Caco-2 (cell line): ENCODE measurements at regions not wholly inside any gene's neighbourhood (a gene's known extent, or its start where the extent isn't known, plus 50 kb on each side); places are given as distances from the start of the nearest gene placed in this dataset.

Source experiments
- BruUV-seq: library from RNA; stranded (reverse); fragments of 400-500 nt; replicated peaks from 2 replicates; lab custom pipeline; 2021; lab: Mats Ljungman, UMichigan
- CTCF ChIA-PET: fragments of 300-600 bp; sonication (Branson Sonifier 250); formaldehyde crosslinking; loops from one replicate; lab custom pipeline; 2022; ENCODE audit warnings: antibody characterized with exemption; lab: Charles Lee
- POLR2A ChIA-PET: fragments of 300-600 bp; sonication (Branson Sonifier 250); formaldehyde crosslinking; loops from one replicate; lab custom pipeline; 2022; ENCODE audit warnings: antibody characterized with exemption; lab: Charles Lee
- DNase-seq, 2 experiments: peaks; one replicate each; pipeline versions ENCODE4 v3.0.0 to v3.0.0-alpha.2; 2020 to 2022
- H3K27me3 ChIP-seq: replicated peaks from 2 replicates; pipeline ENCODE4 v1.6.0; 2011; ENCODE audit warnings: low read length; ENCODE audit not compliant: control insufficient read depth, insufficient read depth
- H3K36me3 ChIP-seq: 2 replicates; pipeline ENCODE4 v1.5.1; 2011; ENCODE audit warnings: low read length; ENCODE audit not compliant: control insufficient read depth, insufficient read depth
- H3K4me1 ChIP-seq: fragments of 250-450 bp; sonication (Bioruptor Pico); 2 replicates; pipeline ENCODE4 v1.5.1; 2020; ENCODE audit warnings: mild to moderate bottlenecking
- H3K4me3 ChIP-seq: 2 replicates; pipeline ENCODE4 v1.5.1; 2011; ENCODE audit warnings: low read depth, mild to moderate bottlenecking, control low read depth, low read length
- H3K9me3 ChIP-seq: fragments of 250-450 bp; sonication (Bioruptor Pico); 2 replicates; pipeline ENCODE4 v1.5.1; 2020; ENCODE audit warnings: mild to moderate bottlenecking, moderate library complexity
- H3K27ac Mint-ChIP-seq: one replicate; pipeline ENCODE4 v1.8.0; 2022; ENCODE audit warnings: mixed read lengths; ENCODE audit not compliant: unreplicated experiment
- H3K27me3 Mint-ChIP-seq: one replicate; pipeline ENCODE4 v1.8.0; 2022; ENCODE audit warnings: mixed read lengths; ENCODE audit not compliant: insufficient read depth, unreplicated experiment
- H3K36me3 Mint-ChIP-seq: one replicate; pipeline ENCODE4 v1.8.0; 2022; ENCODE audit warnings: mild to moderate bottlenecking, mixed read lengths; ENCODE audit not compliant: insufficient read depth, unreplicated experiment
- H3K4me1 Mint-ChIP-seq: one replicate; pipeline ENCODE4 v1.8.0; 2022; ENCODE audit warnings: low read depth, mixed read lengths; ENCODE audit not compliant: unreplicated experiment
- H3K4me3 Mint-ChIP-seq: one replicate; pipeline ENCODE4 v1.8.0; 2022; ENCODE audit warnings: mild to moderate bottlenecking, moderate library complexity, mixed read lengths; ENCODE audit not compliant: unreplicated experiment
- H3K9me3 Mint-ChIP-seq: one replicate; pipeline ENCODE4 v1.8.0; 2022; ENCODE audit warnings: mixed read lengths; ENCODE audit not compliant: unreplicated experiment
- CTCF ChIP-seq, 2 experiments: fragments of 200-600 bp in 1 of 2; IDR thresholded peaks; 1 replicate in 1 of 2; 2 replicates in 1 of 2; pipeline versions ENCODE4 v1.5.1 to v1.8.0; 2011 to 2022; ENCODE audit warnings: antibody characterized with exemption in 1 of 2, control low read depth in 1 of 2, inconsistent platforms in 1 of 2, low read depth in 1 of 2, low read length in 1 of 2, mild to moderate bottlenecking in 1 of 2, moderate library complexity in 1 of 2; ENCODE audit not compliant: insufficient read depth in 1 of 2, severe bottlenecking in 1 of 2, unreplicated experiment in 1 of 2
- intact Hi-C: fragments of 100-400 bp; cut with micrococcal nuclease; formaldehyde crosslinking; loops from one replicate; pipeline ENCODE4 v1.10.0; 2022; ENCODE audit not compliant: unreplicated experiment

GRCh38 chr13:21228738-21229137 is 52.3 kb downstream of the MRPL57 start:
- intact Hi-C loops: no loop called here
- no peaks in the 10 kb centered on the region for H3K9me3 Mint-ChIP-seq
- ChIA-PET CTCF (no interaction called here), POLR2A (no interaction called here)
- BruUV-seq: no TSS peak
- no peaks in the 10 kb centered on the region for H3K36me3 Mint-ChIP-seq
- Histone ChIP-seq H3K4me1 (no peaks in the 10 kb centered on the region), H3K36me3 (no peaks in the 10 kb centered on the region), H3K9me3 (no peaks in the 10 kb centered on the region), H3K27me3 (no peaks in the 10 kb centered on the region), H3K4me3 (no peak overlapping the region)
- H3K4me3 Mint-ChIP-seq: no peak overlapping the region
- DNase-seq: no peak
- H3K4me1 Mint-ChIP-seq: no peaks in the 10 kb centered on the region
- no peak for TF ChIP-seq CTCF (IDR thresholded peaks at IDR 0.05; ENCODE audit: insufficient read depth in 1 of 2, low read depth in 1 of 2, low read length in 1 of 2, severe bottlenecking in 1 of 2, unreplicated experiment in 1 of 2)
- H3K27me3 Mint-ChIP-seq: peaks cover 3% of the 10 kb centered on the region
- H3K27ac Mint-ChIP-seq: no peak overlapping the region

GRCh38 chr13:21229241-21230024 is 53.0 kb downstream of the MRPL57 start:
- H3K9me3 Mint-ChIP-seq: no peaks in the 10 kb centered on the region
- H3K27ac Mint-ChIP-seq: no peak overlapping the region
- no peaks in the 10 kb centered on the region for H3K4me1 Mint-ChIP-seq
- TF ChIP-seq CTCF (IDR thresholded peaks at IDR 0.05; ENCODE audit: insufficient read depth in 1 of 2, low read depth in 1 of 2, low read length in 1 of 2, severe bottlenecking in 1 of 2, unreplicated experiment in 1 of 2): no peak
- no peak for DNase-seq
- H3K36me3 Mint-ChIP-seq: no peaks in the 10 kb centered on the region
- no peaks in the 10 kb centered on the region for H3K4me1 ChIP-seq
- H3K36me3 ChIP-seq: no peaks in the 10 kb centered on the region
- H3K27me3 Mint-ChIP-seq: peaks cover 2% of the 10 kb centered on the region
- no peaks in the 10 kb centered on the region for H3K9me3 ChIP-seq
- BruUV-seq: no TSS peak
- POLR2A ChIA-PET: no interaction called here
- no peaks in the 10 kb centered on the region for H3K27me3 ChIP-seq
- no peak overlapping the region for H3K4me3 Mint-ChIP-seq
- H3K4me3 ChIP-seq: no peak overlapping the region
- intact Hi-C loops: no loop called here
- CTCF ChIA-PET: no interaction called here

GRCh38 chr13:21230516-21230915 is 54.1 kb downstream of the MRPL57 start:
- POLR2A ChIA-PET: no interaction called here
- CTCF ChIA-PET: no interaction called here
- H3K4me1 Mint-ChIP-seq: no peaks in the 10 kb centered on the region

More at GRCh38 chr13:21230516-21230915, 54.1 kb downstream of the MRPL57 start:
- Histone ChIP-seq H3K9me3 (no peaks in the 10 kb centered on the region), H3K4me3 (no peak overlapping the region), H3K36me3 (no peaks in the 10 kb centered on the region), H3K27me3 (no peaks in the 10 kb centered on the region), H3K4me1 (no peaks in the 10 kb centered on the region)
- no TSS peak for BruUV-seq
- no peaks in the 10 kb centered on the region for H3K27me3 Mint-ChIP-seq
- no peak for DNase-seq
- H3K9me3 Mint-ChIP-seq: no peaks in the 10 kb centered on the region
- H3K36me3 Mint-ChIP-seq: no peaks in the 10 kb centered on the region
- no peak overlapping the region for H3K27ac Mint-ChIP-seq
- no peak overlapping the region for H3K4me3 Mint-ChIP-seq
- no peak for TF ChIP-seq CTCF (IDR thresholded peaks at IDR 0.05; ENCODE audit: insufficient read depth in 1 of 2, low read depth in 1 of 2, low read length in 1 of 2, severe bottlenecking in 1 of 2, unreplicated experiment in 1 of 2)
- intact Hi-C loops: no loop called here
